ENCODE measurements at regions not wholly inside any gene's neighbourhood (a gene's known extent, or its start where the extent isn't known, plus 50 kb on each side); places are given as distances from the start of the nearest gene placed in this dataset.

GRCh38 chr10:7090529-7090928 lies 320.3 kb downstream of the SFMBT2 start:
- Mint-ChIP-seq H3K4me3 (no peak overlapping the region), H3K27me3 (peaks cover 27% of the 10 kb centered on the region), H3K36me3 (no peaks in the 10 kb centered on the region), H3K27ac (no peak overlapping the region), H3K9me3 (no peaks in the 10 kb centered on the region), H3K4me1 (ENCODE audit: unreplicated experiment) (peaks cover 14% of the 10 kb centered on the region)
- no peak for DNase-seq (ENCODE audit: extremely low spot score, unreplicated experiment)
- TF ChIP-seq CTCF (conservative IDR thresholded peaks at IDR 0.05) = no peak

GRCh38 chr10:7085913-7086589 lies 324.8 kb downstream of the SFMBT2 start:
- H3K4me1 Mint-ChIP-seq (ENCODE audit: unreplicated experiment) = peaks cover 28% of the 10 kb centered on the region
- peak; percentile 61 for TF ChIP-seq CTCF (conservative IDR thresholded peaks at IDR 0.05)
- H3K27me3 Mint-ChIP-seq = peaks cover 51% of the 10 kb centered on the region
- no peak for DNase-seq (ENCODE audit: extremely low spot score, unreplicated experiment)
- no peaks in the 10 kb centered on the region for H3K9me3 Mint-ChIP-seq
- no peaks in the 10 kb centered on the region for H3K36me3 Mint-ChIP-seq
- peak overlapping the region; percentile 62 for H3K4me3 Mint-ChIP-seq
- H3K27ac Mint-ChIP-seq = peak overlapping the region; percentile 7

- DNase-seq (ENCODE audit: extremely low spot score, unreplicated experiment) = no peak
- Mint-ChIP-seq H3K4me1 (ENCODE audit: unreplicated experiment) (peaks cover 28% of the 10 kb centered on the region), H3K36me3 (no peaks in the 10 kb centered on the region), H3K27ac (peak overlapping the region; percentile 7), H3K27me3 (peaks cover 58% of the 10 kb centered on the region), H3K9me3 (no peaks in the 10 kb centered on the region), H3K4me3 (peak overlapping the region; percentile 62)
- no peak for TF ChIP-seq CTCF (conservative IDR thresholded peaks at IDR 0.05)
These were observed 325.5 kb downstream of the SFMBT2 start for GRCh38 chr10:7085147-7085912.

DNA sequence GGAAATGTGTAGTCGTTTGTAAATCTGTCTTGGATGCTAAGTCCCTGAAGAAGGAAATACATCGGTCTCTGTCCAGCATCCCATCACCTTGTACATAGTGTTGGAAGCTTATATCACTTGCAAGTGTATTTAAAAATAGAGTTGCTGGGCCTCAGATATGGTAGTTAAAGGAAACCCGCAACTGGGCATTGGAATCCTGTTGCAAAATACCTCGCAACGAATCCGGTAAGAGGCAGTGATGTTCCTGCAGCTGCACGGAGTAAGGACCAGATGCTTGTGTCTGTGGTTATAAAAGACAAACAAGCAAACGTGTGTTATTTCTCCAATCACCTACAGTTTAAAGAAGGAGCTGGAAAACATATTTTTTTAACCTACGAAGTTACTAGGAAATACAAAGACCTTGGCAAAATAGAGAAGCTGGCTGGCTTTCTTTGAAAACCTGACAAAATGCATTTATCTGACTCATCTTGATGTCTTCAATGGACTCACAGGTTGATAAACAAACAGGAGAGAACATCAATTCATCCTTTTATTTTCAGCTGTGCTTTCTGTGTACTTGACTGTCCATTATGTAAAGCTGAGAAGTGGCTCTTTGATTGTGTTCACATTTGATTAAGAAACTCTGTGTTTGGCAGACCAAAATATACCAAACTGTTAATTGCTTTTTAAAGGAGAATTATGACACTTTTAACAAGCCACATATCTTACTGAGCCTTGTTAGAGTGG lies 326.4 kb downstream of the SFMBT2 start:
- Mint-ChIP-seq H3K27ac (no peak overlapping the region), H3K4me3 (no peak overlapping the region), H3K36me3 (no peaks in the 10 kb centered on the region), H3K4me1 (ENCODE audit: unreplicated experiment) (peaks cover 28% of the 10 kb centered on the region), H3K9me3 (no peaks in the 10 kb centered on the region), H3K27me3 (peaks cover 63% of the 10 kb centered on the region)
- no peak for DNase-seq (ENCODE audit: extremely low spot score, unreplicated experiment)
- no peak for TF ChIP-seq CTCF (conservative IDR thresholded peaks at IDR 0.05)

DNA sequence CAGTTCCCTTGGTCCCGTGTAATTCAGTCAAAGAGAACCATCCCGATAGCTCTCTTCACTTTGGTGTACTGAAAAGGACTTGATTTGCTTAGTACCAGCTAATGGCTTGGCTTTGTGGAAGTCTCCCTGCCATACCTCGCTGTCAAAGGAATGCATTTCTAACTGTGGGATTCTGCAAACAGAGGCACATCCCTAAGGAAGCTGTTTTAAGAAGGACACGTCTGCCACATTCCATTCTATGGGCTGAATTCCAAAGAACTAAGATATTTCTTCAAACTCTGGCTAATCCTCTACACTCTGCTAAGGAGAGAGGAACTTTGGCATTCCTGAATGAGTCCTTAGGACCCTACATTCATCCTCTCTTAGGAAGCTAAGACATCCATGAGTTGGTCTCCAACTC lies 327.9 kb downstream of the SFMBT2 start:
- DNase-seq (ENCODE audit: extremely low spot score, unreplicated experiment) = no peak
- Mint-ChIP-seq H3K36me3 (no peaks in the 10 kb centered on the region), H3K4me1 (ENCODE audit: unreplicated experiment) (peaks cover 28% of the 10 kb centered on the region), H3K27me3 (peaks cover 67% of the 10 kb centered on the region), H3K9me3 (no peaks in the 10 kb centered on the region), H3K27ac (no peak overlapping the region), H3K4me3 (no peak overlapping the region)
- no peak for TF ChIP-seq CTCF (conservative IDR thresholded peaks at IDR 0.05)

Data from type B pancreatic cell (in vitro differentiated cells).